Lower leg skin (tissue), 3 donors: ENCODE measurements at regions not wholly inside any gene's neighbourhood (a gene's known extent, or its start where the extent isn't known, plus 50 kb on each side); places are given as distances from the start of the nearest gene placed in this dataset.

Source experiments
- POLR2A ChIP-seq, 2 donors: fragments of 450-650 bp; IDR thresholded peaks; one replicate each; pipeline ENCODE4 v1.6.1; 2016 to 2017; ENCODE audit warnings: antibody characterized with exemption in 2 of 2, mild to moderate bottlenecking in 1 of 2, moderate library complexity in 1 of 2
- TF ChIP-seq, protein P1 (sequence below), 3 donors: fragments of 450-650 bp; IDR thresholded peaks; one replicate each; pipeline ENCODE4 v1.5.1; 2016; ENCODE audit warnings: antibody characterized with exemption in 3 of 3, mild to moderate bottlenecking in 3 of 3, moderate library complexity in 2 of 3

DNA sequence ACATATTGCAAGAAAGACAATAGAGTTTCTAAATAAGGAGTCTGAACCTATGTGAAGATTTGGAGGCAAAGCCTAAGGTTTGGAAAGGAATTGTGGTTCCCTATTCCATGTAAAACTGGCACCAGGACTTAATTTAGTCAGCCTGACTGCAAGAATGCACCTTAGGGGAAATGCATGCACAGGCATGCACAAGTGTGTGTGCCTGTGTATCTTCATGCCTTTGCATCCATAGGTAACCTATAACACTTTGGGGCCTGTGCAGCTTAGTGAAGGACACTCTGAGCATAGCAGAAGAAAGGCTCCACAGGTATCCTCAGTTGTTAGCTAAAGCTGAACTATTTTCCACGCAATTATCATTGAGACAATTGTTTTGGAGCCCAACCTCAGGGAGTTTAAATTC lies 73.4 kb downstream of the RPRM start:
- TF ChIP-seq, protein P1, sequence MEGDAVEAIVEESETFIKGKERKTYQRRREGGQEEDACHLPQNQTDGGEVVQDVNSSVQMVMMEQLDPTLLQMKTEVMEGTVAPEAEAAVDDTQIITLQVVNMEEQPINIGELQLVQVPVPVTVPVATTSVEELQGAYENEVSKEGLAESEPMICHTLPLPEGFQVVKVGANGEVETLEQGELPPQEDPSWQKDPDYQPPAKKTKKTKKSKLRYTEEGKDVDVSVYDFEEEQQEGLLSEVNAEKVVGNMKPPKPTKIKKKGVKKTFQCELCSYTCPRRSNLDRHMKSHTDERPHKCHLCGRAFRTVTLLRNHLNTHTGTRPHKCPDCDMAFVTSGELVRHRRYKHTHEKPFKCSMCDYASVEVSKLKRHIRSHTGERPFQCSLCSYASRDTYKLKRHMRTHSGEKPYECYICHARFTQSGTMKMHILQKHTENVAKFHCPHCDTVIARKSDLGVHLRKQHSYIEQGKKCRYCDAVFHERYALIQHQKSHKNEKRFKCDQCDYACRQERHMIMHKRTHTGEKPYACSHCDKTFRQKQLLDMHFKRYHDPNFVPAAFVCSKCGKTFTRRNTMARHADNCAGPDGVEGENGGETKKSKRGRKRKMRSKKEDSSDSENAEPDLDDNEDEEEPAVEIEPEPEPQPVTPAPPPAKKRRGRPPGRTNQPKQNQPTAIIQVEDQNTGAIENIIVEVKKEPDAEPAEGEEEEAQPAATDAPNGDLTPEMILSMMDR (IDR thresholded peaks at IDR 0.05), result no peak
- TF ChIP-seq POLR2A (IDR thresholded peaks at IDR 0.05), result no peak
